ENCODE measurements at regions not wholly inside any gene's neighbourhood (a gene's known extent, or its start where the extent isn't known, plus 50 kb on each side); places are given as distances from the start of the nearest gene placed in this dataset.

GRCh38 chr2:75361486-75361885 lies 162.2 kb upstream of the TACR1 start:
- TF ChIP-seq CTCF (IDR thresholded peaks at IDR 0.05) (no peak), EP300 (IDR thresholded peaks at IDR 0.05) (no peak), POLR2A (IDR thresholded peaks at IDR 0.05) (no peak)

All from sigmoid colon (tissue), 4 donors.